Breast epithelium (tissue), 4 donors: ENCODE measurements at regions not wholly inside any gene's neighbourhood (a gene's known extent, or its start where the extent isn't known, plus 50 kb on each side); places are given as distances from the start of the nearest gene placed in this dataset.
"Not testable (repeated sequence)": the region's sequence is repeated elsewhere in the genome, so short reads cannot be mapped to it uniquely, and the experiment has no call there.

Experiments used
- DNase-seq, 2 donors: peaks; one replicate each; pipeline ENCODE4 v3.0.0-alpha.2; 2019; ENCODE audit warnings: low spot score in 2 of 2
- H3K27ac ChIP-seq, 2 donors: fragments of 200-600 bp; sonication (generic) in 1 of 2; one replicate each; pipeline ENCODE4 v1.5.1; 2016 to 2019; ENCODE audit warnings: mild to moderate bottlenecking in 1 of 2
- H3K27me3 ChIP-seq, 2 donors: fragments of 200-600 bp; sonication (generic) in 1 of 2; one replicate each; pipeline versions ENCODE4 v1.5.1 to v1.6.0; 2017 to 2019; ENCODE audit warnings: control low read depth in 1 of 2, mild to moderate bottlenecking in 1 of 2
- H3K36me3 ChIP-seq: fragments of 200-600 bp; one replicate; pipeline ENCODE4 v1.5.1; 2019
- H3K4me1 ChIP-seq, 2 donors: fragments of 200-600 bp; sonication (generic); one replicate each; pipeline ENCODE4 v1.5.1; 2016 to 2019; ENCODE audit warnings: control low read depth in 1 of 2
- H3K4me3 ChIP-seq, 3 donors: fragments of 200-600 bp; sonication (generic); 1 replicate in 2 of 3; 2 replicates in 1 of 3; pipeline ENCODE4 v1.5.1; 2016 to 2019; ENCODE audit warnings: mild to moderate bottlenecking in 3 of 3, moderate library complexity in 2 of 3
- H3K9me3 ChIP-seq, 2 donors: fragments of 200-600 bp; sonication (generic) in 1 of 2; one replicate each; pipeline ENCODE4 v1.5.1; 2016 to 2019; ENCODE audit warnings: control low read depth in 1 of 2
- intact Hi-C: fragments of 100-400 bp; cut with DNase I; formaldehyde crosslinking; loops from one replicate; pipeline ENCODE4 v1.15.1; 2023; ENCODE audit warnings: low total_unique reads

DNA sequence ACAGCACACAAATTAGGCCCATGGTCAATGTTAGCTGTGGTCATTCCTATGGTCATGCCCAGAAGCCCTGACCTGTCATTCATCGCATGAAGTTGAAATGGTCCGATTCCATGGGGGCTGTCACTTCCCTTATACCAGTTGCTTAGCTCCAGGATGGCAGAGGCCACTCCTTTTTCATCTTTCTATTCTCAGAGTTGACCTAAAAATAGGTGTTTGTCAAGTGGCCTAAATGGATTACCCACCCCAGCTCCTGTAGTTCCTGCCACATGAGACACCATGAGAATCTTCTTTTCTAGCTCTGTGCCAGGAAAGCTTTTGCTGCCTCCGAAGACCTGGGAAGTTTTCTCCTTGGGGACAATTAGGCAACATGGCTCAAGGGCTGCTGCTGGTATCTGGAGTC lies 141.2 kb upstream of the TRIM73 start:
- H3K4me3 ChIP-seq, intact Hi-C loops, H3K27me3 ChIP-seq, H3K4me1 ChIP-seq, H3K27ac ChIP-seq, H3K9me3 ChIP-seq, H3K36me3 ChIP-seq, DNase-seq: not testable (repeated sequence)

DNA sequence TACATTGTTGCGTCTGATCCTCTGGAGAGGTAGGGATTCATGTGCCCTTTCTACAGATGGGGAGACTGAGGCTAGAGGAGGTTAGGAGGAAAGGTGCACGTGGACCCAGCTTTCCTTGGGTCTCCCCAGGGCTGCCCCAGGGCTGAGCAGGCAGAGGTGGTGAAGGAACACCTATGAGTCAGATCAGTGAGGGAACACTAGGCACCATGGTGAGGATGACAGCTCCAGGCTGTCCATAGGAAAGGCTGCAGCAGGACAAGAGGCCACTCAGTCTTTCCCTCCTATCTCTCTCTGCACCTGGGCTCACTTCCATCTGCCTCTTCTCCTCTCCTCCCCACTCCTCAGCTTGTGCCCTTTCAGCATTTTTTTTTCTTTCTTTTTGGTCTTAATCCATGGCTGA lies 138.0 kb upstream of the TRIM73 start:
- intact Hi-C loops, H3K4me3 ChIP-seq, H3K4me1 ChIP-seq, H3K9me3 ChIP-seq, H3K27ac ChIP-seq, H3K27me3 ChIP-seq, H3K36me3 ChIP-seq, DNase-seq: not testable (repeated sequence)

DNA sequence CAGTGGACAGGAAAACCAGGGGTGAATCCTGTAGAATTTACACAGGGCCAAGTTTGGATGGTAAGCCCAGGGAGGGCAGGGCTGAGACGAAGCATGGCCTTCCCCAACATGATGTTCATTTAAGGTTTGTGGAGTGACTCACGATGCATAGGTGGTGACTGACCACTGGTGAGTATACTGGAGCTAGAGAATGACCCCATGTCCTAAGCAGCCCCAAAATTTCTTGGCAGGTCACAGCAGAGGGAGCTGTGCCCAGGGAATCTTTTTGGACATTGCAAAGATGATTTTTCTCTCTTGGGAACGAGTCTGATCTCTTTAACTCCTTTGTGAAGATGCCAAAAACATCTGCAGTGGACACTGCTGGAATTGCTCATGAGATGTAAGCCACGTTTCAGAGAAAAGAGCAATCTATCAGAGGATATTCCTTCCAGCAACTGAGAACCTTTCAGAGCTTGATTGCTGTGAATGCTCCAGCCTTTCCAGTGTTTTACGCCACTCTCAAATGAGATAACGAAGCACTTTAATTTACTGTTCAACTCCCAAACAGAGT lies 135.9 kb upstream of the TRIM73 start:
- DNase-seq, H3K4me1 ChIP-seq, H3K9me3 ChIP-seq, H3K27ac ChIP-seq, H3K36me3 ChIP-seq, intact Hi-C loops, H3K4me3 ChIP-seq, H3K27me3 ChIP-seq: not testable (repeated sequence)

DNA sequence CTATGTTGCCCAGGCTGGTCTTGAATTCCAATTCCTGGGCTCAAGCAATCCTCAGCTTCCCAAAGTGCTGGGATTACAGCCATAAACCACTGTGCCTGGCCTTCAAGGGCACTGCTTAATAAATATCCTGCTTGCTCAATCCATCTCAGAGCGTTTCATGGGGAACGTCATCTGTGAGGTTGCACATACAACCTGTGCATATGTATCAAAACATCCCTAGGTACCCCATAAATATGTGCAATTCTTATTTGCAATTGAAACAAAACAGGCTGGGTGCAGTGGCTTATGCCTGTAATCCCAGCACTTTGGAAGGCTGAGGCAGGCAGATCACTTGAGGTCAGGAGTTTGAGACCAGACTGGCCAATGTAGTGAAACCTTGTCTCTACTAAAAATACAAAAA lies 133.8 kb upstream of the TRIM73 start:
- H3K27me3 ChIP-seq, DNase-seq, H3K9me3 ChIP-seq, H3K4me3 ChIP-seq, intact Hi-C loops, H3K27ac ChIP-seq, H3K4me1 ChIP-seq, H3K36me3 ChIP-seq: not testable (repeated sequence)

DNA sequence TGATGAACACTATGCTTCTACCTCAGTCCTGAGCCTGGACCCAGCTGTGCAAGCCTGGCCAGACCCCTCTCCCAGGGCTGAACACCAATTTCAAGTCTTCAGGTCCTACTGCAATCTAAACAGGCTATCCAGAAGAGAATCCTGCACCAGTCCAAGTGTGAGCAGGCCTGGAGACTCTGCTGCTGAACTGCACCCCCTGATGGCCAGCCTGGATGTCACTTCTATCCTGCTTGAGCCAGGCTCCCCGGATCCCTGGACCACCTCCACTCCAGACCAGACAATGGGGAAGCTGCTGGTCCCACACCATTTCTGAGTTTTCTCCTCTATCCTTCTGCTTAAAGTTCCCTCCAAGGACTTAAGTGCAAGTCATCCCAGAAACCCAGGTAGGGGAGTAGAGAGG lies 127.3 kb upstream of the TRIM73 start:
- H3K36me3 ChIP-seq, DNase-seq, H3K4me3 ChIP-seq, H3K4me1 ChIP-seq, H3K27ac ChIP-seq, H3K9me3 ChIP-seq, H3K27me3 ChIP-seq, intact Hi-C loops: not testable (repeated sequence)

DNA sequence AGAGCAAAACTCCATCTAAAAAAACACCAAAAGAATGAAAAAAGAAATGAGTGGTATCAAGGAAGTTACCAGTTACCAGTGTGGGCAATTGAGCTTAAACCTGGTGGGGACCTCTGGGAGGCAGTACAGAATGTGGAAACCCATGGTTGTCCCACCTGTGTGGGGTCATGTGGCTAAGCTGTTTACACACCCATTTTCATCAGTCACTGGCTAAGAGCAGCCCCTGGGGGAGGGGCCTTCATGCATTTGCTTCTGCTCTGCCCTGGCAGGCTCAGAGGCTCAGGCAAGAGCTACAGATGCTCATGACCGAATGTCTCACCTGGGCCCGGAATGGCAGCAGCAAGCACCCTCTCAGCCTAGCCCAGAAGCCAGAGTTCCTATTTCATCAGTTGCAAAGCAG lies 126.3 kb upstream of the TRIM73 start:
- H3K27ac ChIP-seq, H3K4me1 ChIP-seq, H3K9me3 ChIP-seq, DNase-seq, H3K27me3 ChIP-seq, H3K36me3 ChIP-seq, intact Hi-C loops, H3K4me3 ChIP-seq: not testable (repeated sequence)

DNA sequence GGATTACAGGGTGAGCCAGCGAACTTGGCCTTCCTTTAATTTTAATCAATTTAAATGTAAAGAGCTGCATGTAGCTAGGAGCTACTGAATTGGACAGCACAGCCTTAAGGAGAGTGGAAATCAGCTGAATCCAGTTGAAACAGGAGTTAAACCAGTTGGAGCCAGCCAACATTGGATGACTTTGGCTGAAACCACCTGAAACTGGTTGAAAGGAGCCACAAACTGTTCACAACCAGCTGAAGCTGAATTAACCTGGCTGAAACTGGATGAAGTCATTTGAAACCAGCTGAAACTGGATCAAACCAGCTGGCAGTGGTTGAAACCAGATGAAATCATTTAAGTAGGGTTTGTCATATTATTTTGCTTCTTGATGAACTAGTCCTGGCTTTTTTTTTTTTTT lies 121.3 kb upstream of the TRIM73 start:
- H3K27me3 ChIP-seq, H3K4me1 ChIP-seq, H3K27ac ChIP-seq, H3K9me3 ChIP-seq, H3K36me3 ChIP-seq, intact Hi-C loops, H3K4me3 ChIP-seq, DNase-seq: not testable (repeated sequence)
